Fibroblast of villous mesenchyme (primary cell): ENCODE measurements at regions not wholly inside any gene's neighbourhood (a gene's known extent, or its start where the extent isn't known, plus 50 kb on each side); places are given as distances from the start of the nearest gene placed in this dataset.

Experiments used
- DNase-seq: peaks from one replicate; pipeline ENCODE4 v3.0.0-alpha.2; 2010; ENCODE audit warnings: low read depth
- H3K4me3 ChIP-seq: 2 replicates; pipeline ENCODE4 v1.5.1; 2011; ENCODE audit warnings: low read depth, mild to moderate bottlenecking, low read length
- CTCF ChIP-seq: IDR thresholded peaks from 2 replicates; pipeline ENCODE4 v1.5.1; 2012; ENCODE audit warnings: low read depth, mild to moderate bottlenecking, low read length; ENCODE audit not compliant: insufficient read depth

- no peak for DNase-seq
- H3K4me3 ChIP-seq: no peak overlapping the region
- no peak for TF ChIP-seq CTCF
These were observed 553.8 kb upstream of the JAG1 start for GRCh38 chr20:11227602-11228001.

- peak; percentile 82 for DNase-seq
- no peak for TF ChIP-seq CTCF
- H3K4me3 ChIP-seq: no peak overlapping the region
These were observed 556.0 kb upstream of the JAG1 start for GRCh38 chr20:11229772-11230171.

- no peak for DNase-seq
- H3K4me3 ChIP-seq: no peak overlapping the region
- TF ChIP-seq CTCF: no peak
These were observed 557.2 kb upstream of the JAG1 start for GRCh38 chr20:11230999-11231398.

- no peak for DNase-seq
- no peak for TF ChIP-seq CTCF
- H3K4me3 ChIP-seq: no peak overlapping the region
These were observed 558.2 kb upstream of the JAG1 start for GRCh38 chr20:11231742-11232648.

GRCh38 chr20:11232896-11233295 is 559.1 kb upstream of the JAG1 start:
- peak; percentile 46 for DNase-seq
- no peak overlapping the region for H3K4me3 ChIP-seq
- no peak for TF ChIP-seq CTCF

- no peak for TF ChIP-seq CTCF
- H3K4me3 ChIP-seq: no peak overlapping the region
- DNase-seq: peak; percentile 14
These were observed 560.4 kb upstream of the JAG1 start for GRCh38 chr20:11234181-11234580.
